MM.1S (cell line): ENCODE measurements at regions not wholly inside any gene's neighbourhood (a gene's known extent, or its start where the extent isn't known, plus 50 kb on each side); places are given as distances from the start of the nearest gene placed in this dataset.

Experiments used
- DNase-seq: peaks from one replicate; pipeline ENCODE4 v3.0.0-alpha.2; 2015
- H2AFZ ChIP-seq: fragments of 300-600 bp; sonication (generic); 2 replicates; pipeline ENCODE4 v1.6.0; 2016; ENCODE audit warnings: antibody characterized with exemption, low read length
- H3F3A ChIP-seq: fragments of 300-600 bp; sonication (generic); 2 replicates; pipeline ENCODE4 v1.6.1; 2016; ENCODE audit warnings: mild to moderate bottlenecking, antibody characterized with exemption, low read length, moderate library complexity, mixed read lengths; ENCODE audit not compliant: insufficient read depth
- H3K27ac ChIP-seq: fragments of 300-600 bp; sonication (generic); 2 replicates; pipeline ENCODE4 v1.5.1; 2016; ENCODE audit warnings: mild to moderate bottlenecking, low read length
- H3K27me3 ChIP-seq: fragments of 300-600 bp; sonication (generic); replicated peaks from 2 replicates; pipeline ENCODE4 v1.6.0; 2016; ENCODE audit warnings: low read length; ENCODE audit not compliant: insufficient read depth
- H3K36me3 ChIP-seq: fragments of 300-600 bp; sonication (generic); replicated peaks from 2 replicates; pipeline ENCODE4 v1.6.1; 2016; ENCODE audit warnings: mild to moderate bottlenecking, low read length, mixed read lengths; ENCODE audit not compliant: insufficient read depth
- H3K4me1 ChIP-seq: fragments of 300-600 bp; sonication (generic); 2 replicates; pipeline ENCODE4 v1.6.1; 2016; ENCODE audit warnings: low read length, mixed read lengths
- H3K4me2 ChIP-seq: fragments of 300-600 bp; sonication (generic); 2 replicates; pipeline ENCODE4 v1.6.0; 2016; ENCODE audit warnings: low read depth, low read length
- H3K4me3 ChIP-seq: fragments of 300-600 bp; sonication (generic); 2 replicates; pipeline ENCODE4 v1.5.1; 2016; ENCODE audit warnings: low read length, mixed read lengths
- H3K79me2 ChIP-seq: fragments of 300-600 bp; sonication (generic); 2 replicates; pipeline ENCODE4 v1.6.1; 2016; ENCODE audit warnings: mixed run types, low read length, mixed read lengths
- H3K9ac ChIP-seq: fragments of 300-600 bp; sonication (generic); 2 replicates; pipeline ENCODE4 v1.6.1; 2016; ENCODE audit warnings: low read length, mixed read lengths
- H3K9me2 ChIP-seq: fragments of 300-600 bp; sonication (generic); replicated peaks from 2 replicates; pipeline ENCODE4 v1.6.1; 2016; ENCODE audit warnings: mild to moderate bottlenecking, low read length, mixed read lengths; ENCODE audit not compliant: insufficient read depth
- H3K9me3 ChIP-seq: fragments of 300-600 bp; sonication (generic); replicated peaks from 2 replicates; pipeline ENCODE4 v1.6.1; 2016; ENCODE audit warnings: mild to moderate bottlenecking, low read length, mixed read lengths; ENCODE audit not compliant: insufficient read depth
- H4K20me1 ChIP-seq: fragments of 300-600 bp; sonication (generic); 2 replicates; pipeline ENCODE4 v1.6.1; 2016; ENCODE audit warnings: mild to moderate bottlenecking, low read length, moderate library complexity, mixed read lengths; ENCODE audit not compliant: insufficient read depth
- EZH2 ChIP-seq: fragments of 300-600 bp; sonication (generic); optimal IDR thresholded peaks from 2 replicates; pipeline ENCODE3; 2017; ENCODE audit warnings: low read depth, mild to moderate bottlenecking, antibody characterized with exemption, low read length, mixed read lengths
- EZH2phosphoT487 ChIP-seq: fragments of 300-600 bp; sonication (generic); IDR thresholded peaks from 2 replicates; pipeline ENCODE4 v1.6.1; 2018; ENCODE audit warnings: antibody characterized with exemption, low read length
- TF ChIP-seq, protein P1 (sequence below): fragments of 300-600 bp; sonication (generic); IDR thresholded peaks from 2 replicates; pipeline ENCODE4 v1.5.1; 2016; ENCODE audit warnings: antibody characterized with exemption, low read length, mixed read lengths

DNA sequence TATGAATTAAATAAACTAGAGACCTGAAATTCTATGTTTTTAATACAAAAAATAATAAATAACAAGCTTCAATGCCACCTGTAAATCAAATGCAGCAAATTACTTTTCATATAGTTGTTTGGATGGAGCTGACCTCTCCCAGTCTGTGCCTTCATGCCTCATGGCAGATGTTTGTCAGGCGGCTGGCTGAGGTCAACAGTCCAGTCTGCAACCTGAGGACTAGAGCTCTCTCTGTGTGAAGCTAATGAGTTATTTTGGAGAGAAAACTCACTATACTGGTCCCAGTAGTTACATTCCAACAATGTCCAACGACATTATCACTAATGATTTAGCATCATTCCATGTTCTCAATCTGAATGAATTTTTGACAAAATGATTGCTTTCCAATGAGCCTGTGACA, 746.2 kb upstream of the POM121L12 start:
- no peak overlapping the region for H3K9ac ChIP-seq
- no peaks in the 10 kb centered on the region for H3F3A ChIP-seq
- no peaks in the 10 kb centered on the region; the same call in 1 of the 2 replicates for H3K9me2 ChIP-seq
- no peak overlapping the region for H3K4me2 ChIP-seq
- H3K36me3 ChIP-seq, result no peaks in the 10 kb centered on the region
- H3K4me1 ChIP-seq, result peaks cover 13% of the 10 kb centered on the region
- H3K27me3 ChIP-seq, result no peaks in the 10 kb centered on the region
- no peak overlapping the region for H2AFZ ChIP-seq
- TF ChIP-seq EZH2phosphoT487 (no peak), EZH2 (no peak)
- TF ChIP-seq, protein P1, sequence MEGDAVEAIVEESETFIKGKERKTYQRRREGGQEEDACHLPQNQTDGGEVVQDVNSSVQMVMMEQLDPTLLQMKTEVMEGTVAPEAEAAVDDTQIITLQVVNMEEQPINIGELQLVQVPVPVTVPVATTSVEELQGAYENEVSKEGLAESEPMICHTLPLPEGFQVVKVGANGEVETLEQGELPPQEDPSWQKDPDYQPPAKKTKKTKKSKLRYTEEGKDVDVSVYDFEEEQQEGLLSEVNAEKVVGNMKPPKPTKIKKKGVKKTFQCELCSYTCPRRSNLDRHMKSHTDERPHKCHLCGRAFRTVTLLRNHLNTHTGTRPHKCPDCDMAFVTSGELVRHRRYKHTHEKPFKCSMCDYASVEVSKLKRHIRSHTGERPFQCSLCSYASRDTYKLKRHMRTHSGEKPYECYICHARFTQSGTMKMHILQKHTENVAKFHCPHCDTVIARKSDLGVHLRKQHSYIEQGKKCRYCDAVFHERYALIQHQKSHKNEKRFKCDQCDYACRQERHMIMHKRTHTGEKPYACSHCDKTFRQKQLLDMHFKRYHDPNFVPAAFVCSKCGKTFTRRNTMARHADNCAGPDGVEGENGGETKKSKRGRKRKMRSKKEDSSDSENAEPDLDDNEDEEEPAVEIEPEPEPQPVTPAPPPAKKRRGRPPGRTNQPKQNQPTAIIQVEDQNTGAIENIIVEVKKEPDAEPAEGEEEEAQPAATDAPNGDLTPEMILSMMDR, result no peak
- no peak for DNase-seq
- H3K4me3 ChIP-seq, result no peak overlapping the region
- H4K20me1 ChIP-seq, result no peaks in the 10 kb centered on the region
- no peaks in the 10 kb centered on the region for H3K79me2 ChIP-seq
- H3K27ac ChIP-seq, result no peak overlapping the region
- no peaks in the 10 kb centered on the region for H3K9me3 ChIP-seq

DNA sequence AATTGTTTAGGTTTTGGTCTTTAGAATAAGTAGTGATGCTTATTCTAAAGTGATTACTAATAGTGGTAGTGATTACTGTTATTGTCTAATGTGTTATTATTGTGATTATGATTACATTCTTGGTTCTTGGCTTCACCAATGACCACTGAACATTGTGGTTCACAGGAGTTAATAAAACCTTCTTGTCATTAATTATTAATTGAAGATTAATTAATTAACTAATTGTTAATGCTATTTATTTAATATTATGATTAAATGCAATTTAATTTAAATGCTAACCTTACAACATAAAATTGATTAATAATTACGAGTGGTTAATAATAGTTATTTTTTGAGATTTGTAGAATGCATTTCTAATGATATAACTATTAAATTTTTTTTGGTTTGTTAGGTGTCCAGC, 747.7 kb upstream of the POM121L12 start:
- Histone ChIP-seq H3K9ac (no peak overlapping the region), H3K36me3 (no peaks in the 10 kb centered on the region), H4K20me1 (no peaks in the 10 kb centered on the region)

DNA sequence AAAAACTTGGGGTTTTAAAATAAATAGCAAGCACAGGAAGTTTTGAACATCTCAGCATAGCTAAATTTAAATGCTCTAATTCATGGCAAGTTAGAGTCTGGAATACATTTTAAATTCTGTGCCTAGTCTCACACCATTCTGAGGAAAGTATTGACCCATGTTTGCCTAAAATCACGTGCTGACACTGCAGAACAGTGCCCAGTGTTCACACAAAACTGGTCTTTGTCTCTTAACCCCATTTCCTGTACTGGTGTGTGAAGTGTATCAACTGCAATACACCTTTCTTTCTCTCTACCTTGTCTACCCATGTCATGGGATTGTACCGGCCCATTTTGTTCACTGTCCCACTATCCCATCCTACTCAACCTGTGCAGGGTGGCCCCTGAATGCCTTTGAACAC, 749.7 kb upstream of the POM121L12 start:
- H3K4me2 ChIP-seq, result peak overlapping the region; percentile 12; the same call in 1 of the 2 replicates
- H2AFZ ChIP-seq, result peak overlapping the region; percentile 37
- H3F3A ChIP-seq, result no peaks in the 10 kb centered on the region
- no peaks in the 10 kb centered on the region for H3K36me3 ChIP-seq
- H3K9me3 ChIP-seq, result no peaks in the 10 kb centered on the region
- peak; percentile 23 for DNase-seq
- H3K9me2 ChIP-seq, result no peaks in the 10 kb centered on the region; the same call in 1 of the 2 replicates
- H3K27me3 ChIP-seq, result no peaks in the 10 kb centered on the region
- peaks cover 21% of the 10 kb centered on the region for H3K4me1 ChIP-seq
- no peak overlapping the region for H3K9ac ChIP-seq
- peak overlapping the region; percentile 22; the same call in 1 of the 2 replicates for H3K27ac ChIP-seq
- no peak overlapping the region for H3K4me3 ChIP-seq
- H3K79me2 ChIP-seq, result no peaks in the 10 kb centered on the region
- TF ChIP-seq, protein P1, result no peak
- no peak for TF ChIP-seq EZH2phosphoT487
- TF ChIP-seq EZH2, result no peak
- H4K20me1 ChIP-seq, result no peaks in the 10 kb centered on the region

More for the DNA sequence above, 747.7 kb upstream of the POM121L12 start:
- H3K4me1 ChIP-seq, result peaks cover 21% of the 10 kb centered on the region
- H3K27me3 ChIP-seq, result no peaks in the 10 kb centered on the region
- DNase-seq, result no peak
- no peaks in the 10 kb centered on the region for H3K79me2 ChIP-seq
- H3K27ac ChIP-seq, result no peak overlapping the region
- H3K4me3 ChIP-seq, result no peak overlapping the region
- TF ChIP-seq, protein P1, result no peak
- TF ChIP-seq EZH2phosphoT487 (no peak), EZH2 (no peak)
- H2AFZ ChIP-seq, result no peak overlapping the region
- no peaks in the 10 kb centered on the region for H3K9me3 ChIP-seq
- no peaks in the 10 kb centered on the region; the same call in 1 of the 2 replicates for H3K9me2 ChIP-seq
- no peaks in the 10 kb centered on the region for H3F3A ChIP-seq
- H3K4me2 ChIP-seq, result no peak overlapping the region
